Stimulated activated CD4-positive, alpha-beta T cell treated with anti-CD3 and anti-CD28 coated beads, TNF-alpha, amount 100 ng/mL, for 1 hour (primary cell): ENCODE measurements at regions not wholly inside any gene's neighbourhood (a gene's known extent, or its start where the extent isn't known, plus 50 kb on each side); places are given as distances from the start of the nearest gene placed in this dataset.
"Not testable (repeated sequence)": the region's sequence is repeated elsewhere in the genome, so short reads cannot be mapped to it uniquely, and the experiment has no call there.

Experiments used
- DNase-seq, 3 donors: peaks; one replicate each; pipeline ENCODE4 v3.0.0-alpha.2; 2020; ENCODE audit warnings: low read depth in 3 of 3, low spot score in 1 of 3

DNA sequence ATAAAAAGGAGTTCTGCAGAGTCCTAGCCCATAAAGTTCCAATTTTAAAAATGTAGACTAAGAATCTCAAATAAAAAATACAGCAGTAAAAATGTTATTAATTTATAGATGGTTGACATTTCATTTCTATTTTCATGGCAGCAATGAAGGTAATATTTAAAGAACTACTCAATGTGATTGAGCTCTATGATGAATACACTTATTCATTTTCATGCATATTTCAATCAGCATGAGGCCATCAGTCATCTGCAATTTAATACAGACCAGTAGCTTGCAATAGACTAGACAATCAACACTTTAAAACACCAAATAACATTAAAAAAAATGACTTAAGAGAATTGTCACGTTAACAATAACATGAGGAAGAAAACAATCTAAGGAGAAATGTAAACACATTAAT is 1295.8 kb upstream of the ALCAM start:
- no peak for DNase-seq

DNA sequence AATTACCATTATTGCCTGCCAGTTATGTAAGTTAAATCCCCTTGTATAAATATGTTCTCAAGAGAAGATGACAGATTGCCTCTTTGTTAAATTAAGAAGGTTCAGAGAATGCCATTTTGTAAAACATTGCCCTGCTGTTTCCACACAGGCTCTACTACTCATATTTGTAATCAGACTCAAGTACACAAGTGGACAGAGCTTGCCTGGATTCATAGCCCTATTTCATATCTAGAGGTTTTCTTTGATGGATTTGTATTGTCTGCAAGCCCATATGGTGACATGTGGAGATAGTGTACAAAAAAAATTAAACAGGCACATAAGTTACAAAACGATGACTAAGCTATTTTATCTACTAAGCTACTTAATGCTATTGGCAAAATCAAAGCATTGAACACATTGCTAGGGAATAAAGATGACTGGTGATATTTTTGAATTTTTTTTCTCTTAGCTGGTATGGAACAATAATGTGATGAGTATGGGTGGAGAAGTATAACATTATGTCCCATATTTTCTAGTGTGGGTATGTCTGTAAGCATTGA is 1286.6 kb upstream of the ALCAM start:
- no peak for DNase-seq

DNA sequence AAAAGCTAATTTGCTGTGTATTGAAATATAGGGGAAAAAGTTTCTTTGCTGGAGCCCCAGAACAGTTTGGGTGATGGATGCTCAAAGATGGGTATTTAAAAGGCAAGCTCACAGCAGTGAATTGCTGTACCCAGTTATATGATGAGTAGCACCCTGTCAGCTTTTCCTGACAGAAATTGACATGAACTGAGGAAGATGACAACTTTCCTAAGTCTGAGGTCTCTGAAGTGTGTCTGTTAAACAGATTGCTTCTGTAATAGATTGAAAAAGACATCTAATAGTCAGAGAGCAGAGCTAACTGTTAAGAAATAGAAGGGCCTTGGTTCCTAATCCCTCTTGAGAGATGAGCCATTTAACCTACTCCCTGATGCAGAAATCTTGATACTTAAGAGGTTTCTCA is 1278.0 kb upstream of the ALCAM start:
- DNase-seq: no peak

DNA sequence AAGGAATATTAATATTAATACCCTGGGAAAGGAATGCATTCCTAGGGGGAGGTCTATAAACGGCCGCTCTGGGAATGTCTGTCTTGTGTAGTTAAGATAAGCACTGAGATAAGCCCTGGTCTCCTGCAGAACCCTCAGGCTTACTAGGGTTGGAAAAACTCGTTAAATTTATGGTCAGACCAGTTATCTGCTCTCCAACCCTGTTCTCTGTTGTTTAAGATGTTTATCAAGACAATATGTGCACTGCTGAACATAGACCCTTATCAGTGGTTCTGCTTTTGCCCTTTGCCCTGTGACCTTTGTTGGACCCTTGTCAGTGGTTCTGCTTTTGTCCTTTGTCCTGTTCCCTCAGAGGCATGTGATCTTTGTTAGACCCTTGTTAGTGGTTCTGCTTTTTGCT is 1276.7 kb upstream of the ALCAM start:
- DNase-seq: not testable (repeated sequence)

DNA sequence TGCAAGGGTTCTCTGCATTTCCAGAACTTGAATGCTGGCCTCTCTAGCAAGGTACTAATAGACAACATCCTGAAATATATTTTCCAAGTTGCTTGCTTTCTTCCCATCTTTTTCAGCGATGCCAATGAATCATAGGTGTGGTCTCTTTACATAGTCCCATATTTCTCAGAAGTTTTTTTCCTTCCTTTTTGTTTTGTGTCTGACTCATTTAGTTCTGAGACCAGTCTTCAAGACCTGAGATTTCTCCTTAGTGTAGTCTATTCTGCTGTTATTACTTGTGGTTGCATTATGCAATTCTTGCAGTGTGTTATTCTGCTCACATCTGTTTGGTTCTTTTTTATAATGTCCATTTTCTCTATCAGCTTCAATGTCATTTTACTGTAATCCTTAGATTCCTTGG is 1265.0 kb upstream of the ALCAM start:
- no peak for DNase-seq

DNA sequence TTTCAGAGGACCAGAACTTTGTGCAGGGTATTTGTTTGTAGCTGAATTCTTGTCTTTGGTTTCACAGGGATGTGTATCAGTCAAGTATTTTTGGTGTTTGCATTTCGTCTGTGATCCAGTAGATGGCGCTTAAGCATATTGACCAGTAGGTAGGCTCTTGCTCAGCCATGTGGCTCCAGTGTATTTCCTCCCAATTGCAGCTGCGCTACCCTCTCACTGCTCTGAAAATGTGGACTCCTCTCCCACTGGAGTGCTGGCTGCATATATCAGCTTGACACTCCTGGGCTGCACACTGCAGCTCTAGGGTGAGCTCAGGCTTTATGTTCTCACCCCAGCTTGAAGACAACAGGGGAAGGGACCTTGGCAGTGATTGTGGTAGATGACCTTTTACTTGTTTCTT is 1264.3 kb upstream of the ALCAM start:
- DNase-seq: no peak

DNA sequence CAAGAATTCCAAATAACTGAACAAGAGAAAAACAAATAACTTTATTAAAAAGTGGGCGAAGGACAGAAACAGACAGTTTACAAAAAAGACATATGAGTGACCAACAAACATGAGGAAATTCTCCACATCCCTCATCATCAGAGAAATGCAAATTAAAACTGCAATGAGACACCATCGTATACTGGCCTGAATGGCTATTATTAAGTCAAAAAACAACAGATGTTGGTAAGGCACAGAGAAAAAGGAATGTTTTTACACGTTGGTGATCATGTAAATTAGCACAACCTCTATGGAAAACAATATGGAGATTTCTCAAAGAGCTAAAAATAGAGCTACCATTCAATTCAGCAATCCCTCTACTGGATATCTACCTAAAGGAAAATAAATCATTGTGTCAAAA is 1260.4 kb upstream of the ALCAM start:
- DNase-seq: no peak

DNA sequence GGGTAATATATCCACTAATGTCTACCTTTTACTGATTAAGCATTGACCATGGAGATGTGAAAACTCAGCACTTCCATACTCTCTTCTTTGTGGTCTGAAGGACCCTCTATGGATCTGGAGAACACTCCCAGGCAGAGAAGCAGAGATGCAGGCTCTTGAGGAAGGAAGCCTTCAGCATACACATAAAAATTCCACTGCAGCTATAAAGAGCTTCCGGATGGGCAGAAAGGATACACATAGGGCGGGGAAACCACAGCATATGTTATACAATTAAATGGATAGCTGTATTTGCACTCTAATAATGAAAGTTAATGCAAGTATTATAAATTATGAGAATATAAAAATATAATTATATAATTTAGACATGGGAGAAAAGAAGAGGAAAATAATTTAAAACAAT is 1258.2 kb upstream of the ALCAM start:
- no peak for DNase-seq

DNA sequence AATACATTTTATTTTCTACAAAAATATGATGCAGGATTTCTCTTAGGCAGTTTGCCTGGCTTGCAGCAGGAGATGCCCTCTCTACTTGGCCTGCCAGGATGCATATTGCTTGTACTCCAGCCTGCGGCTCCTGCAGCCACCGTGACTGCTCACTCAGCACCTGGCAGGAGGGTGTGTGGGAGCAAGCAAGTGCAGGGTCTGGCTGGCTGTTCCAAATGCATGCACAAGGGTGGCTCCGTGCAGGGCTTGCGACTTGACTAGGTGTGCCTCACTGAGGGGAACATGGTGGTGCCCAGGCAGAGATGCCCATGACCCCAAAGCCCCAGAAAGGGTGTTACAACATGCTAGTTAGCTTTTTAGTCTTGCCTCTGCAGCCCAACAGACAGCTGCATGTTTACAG is 1240.2 kb upstream of the ALCAM start:
- DNase-seq: no peak

DNA sequence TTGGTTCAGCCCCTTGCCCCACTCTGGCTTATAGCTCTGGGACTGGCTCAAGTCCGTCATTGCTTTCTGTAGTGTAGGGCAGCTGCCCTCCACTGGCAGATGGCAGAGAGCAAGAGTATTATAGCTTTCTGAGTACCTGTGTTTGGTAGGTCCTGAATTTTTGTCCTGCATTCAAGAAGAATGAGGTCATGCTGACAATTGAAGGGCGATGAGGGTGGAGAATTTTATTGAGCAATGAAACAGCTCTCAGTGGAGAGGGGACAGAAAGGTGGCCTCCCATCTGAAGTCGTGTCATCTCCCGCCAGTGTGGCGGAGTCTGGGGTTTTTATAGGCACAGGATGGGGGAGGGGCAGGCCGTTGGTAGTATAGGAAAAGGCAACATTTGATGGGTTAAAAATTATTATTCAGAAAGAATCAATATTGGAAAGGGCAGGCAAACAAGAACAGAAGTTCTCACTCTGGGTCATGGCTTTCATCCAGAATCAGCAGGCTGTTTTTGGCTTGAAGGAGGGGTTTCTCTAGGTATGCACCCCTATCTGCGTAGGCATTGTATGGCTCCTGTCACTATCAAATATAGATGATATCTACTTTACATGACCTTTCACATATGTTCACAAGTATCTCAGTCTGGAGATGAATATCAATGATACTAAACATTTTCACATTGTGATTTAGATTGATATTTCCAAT is 1239.7 kb upstream of the ALCAM start:
- DNase-seq: no peak

DNA sequence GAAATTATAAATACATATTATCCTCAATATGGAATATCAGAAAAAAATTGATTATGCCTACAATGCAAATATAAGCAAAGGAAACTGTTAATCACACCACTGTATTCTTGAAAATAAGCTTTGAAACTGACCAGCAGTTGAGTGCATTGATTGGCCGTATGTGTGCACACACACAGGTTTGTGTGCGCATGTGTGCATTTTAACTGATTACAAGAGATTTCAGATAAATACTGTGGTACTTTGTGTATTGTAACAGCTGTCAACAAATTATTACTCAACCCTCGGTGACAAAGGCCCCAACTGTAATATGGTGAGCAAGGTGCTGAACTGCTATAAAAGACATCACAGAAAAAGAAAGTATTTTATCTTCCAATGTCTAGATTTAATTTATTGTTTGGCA is 1238.9 kb upstream of the ALCAM start:
- DNase-seq: no peak

DNA sequence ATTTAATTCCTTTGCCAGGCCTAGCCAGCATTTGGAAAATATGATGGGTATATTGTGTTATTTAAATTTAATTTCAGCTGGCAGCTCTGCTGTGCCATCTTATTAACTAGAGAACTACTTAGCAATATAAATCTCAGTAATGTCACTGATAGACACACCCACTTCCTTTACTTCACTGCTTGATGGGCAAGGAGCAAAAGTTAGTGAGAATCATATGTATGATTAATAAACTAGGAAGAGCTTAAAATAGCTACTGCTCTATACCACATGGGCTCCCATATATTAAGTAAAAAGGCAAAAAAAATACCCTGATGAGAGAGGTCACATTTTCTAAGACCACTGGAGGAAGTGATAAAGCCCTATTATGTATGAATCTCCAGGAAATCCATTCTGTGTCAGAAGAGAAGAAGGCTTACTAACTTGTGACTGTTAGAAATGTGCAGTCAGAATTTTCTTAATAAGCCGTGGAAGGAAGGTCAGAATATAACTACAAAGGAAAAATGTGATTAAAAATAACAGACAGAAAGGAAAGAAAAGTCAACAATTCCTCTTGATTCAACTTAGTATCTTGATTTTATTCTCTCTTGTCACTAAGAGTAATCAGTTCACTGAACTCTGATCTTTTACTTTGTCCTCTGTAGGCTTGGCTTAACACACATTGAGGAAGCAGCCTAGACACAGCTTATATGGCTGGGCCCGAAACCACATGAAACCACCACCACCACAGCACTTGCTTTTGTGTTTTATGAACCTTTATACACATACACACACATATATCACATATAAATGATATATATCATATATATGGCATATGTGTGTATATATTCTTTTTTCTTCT is 1233.9 kb upstream of the ALCAM start:
- DNase-seq: no peak

DNA sequence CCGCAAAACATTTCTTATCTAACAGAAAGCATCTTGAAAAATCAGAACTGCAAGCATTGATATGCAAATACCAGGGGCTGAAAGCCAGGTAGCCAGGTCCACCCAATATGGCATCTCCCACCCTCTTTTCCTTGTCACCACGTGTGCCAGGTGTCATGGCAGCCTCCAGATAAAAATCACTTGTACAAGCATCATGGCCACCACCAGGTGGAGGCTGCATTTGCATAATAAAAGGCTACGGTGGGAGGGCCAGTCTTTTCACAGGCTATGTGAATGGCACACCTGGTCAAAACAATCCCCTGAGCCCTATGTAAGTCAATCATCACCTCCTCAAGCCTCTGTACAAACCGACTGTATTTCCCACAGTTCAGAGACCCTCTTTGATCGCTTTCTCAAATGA is 1233.1 kb upstream of the ALCAM start:
- DNase-seq: no peak

DNA sequence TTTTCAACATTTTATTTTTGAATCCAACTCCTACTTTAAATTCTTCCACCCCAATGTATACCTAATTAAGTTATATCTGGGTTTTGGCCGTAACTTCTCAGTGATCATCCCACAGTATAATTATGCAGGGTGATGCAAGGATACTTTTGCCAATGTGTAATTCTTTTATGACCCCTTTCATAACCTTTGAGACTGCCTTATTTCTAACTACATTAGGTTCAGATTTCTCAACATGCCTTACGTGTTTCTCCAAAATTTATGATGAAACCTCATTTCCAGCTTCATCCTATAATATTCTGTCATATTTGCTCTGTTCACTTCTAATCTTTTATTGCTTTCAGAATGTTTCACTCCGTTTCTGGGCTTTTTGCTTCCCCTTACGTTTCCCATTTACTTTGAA is 1229.6 kb upstream of the ALCAM start:
- DNase-seq: no peak

DNA sequence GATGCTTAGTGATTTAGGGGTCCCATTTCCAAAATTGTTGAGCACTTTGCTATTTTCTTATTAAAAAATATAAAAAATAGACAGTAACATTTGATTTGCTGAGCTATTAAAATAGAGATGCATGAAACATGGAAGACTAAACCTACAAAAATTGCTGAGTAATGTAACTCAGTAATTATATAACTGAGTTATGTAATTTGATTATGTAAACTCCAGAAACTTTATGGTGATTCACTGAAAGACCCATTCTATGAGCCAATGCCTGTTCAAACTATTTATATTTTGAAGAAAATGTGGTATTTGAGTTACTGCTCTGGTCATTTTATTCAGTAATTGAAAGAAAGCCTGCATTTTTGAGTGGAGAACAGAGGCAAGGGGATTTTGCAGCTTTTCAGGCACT is 1221.5 kb upstream of the ALCAM start:
- DNase-seq: no peak

DNA sequence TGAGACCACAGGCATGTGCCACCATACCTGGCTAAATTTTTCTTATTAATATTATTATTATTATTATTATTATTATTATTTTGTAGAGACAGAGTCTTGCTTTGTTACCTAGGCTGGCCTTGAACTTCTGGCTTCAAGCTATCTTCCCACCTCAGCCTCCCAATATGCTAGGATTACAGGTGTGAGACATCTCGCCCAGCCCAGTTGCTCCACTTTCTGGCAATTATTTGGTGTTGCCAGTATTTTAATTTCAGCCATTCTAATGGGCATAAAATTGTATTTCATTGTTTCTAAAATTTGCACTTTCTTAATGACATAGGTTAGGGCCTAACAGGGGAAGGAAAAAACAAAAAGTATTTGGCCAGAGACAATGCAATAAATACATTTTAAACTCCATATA is 1217.6 kb upstream of the ALCAM start:
- no peak for DNase-seq

DNA sequence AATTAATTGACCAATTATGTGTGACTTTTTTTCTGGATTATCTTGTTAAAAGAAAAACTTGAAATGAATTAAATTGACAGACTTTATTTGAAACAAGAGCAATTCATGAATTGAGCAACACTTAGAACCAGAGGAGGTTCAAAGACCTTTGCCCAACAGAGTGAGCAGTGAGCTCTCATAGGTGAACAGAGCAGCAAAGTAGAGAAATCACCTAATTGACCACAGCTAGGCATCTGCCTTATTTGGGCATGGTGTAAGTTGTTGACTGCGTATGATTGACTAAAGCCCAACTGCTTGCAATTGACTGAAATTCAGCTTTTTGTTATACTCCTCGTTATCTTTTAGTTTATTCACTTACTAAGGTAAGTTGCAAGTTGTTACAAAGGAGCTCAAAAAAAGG is 1216.0 kb upstream of the ALCAM start:
- no peak for DNase-seq

DNA sequence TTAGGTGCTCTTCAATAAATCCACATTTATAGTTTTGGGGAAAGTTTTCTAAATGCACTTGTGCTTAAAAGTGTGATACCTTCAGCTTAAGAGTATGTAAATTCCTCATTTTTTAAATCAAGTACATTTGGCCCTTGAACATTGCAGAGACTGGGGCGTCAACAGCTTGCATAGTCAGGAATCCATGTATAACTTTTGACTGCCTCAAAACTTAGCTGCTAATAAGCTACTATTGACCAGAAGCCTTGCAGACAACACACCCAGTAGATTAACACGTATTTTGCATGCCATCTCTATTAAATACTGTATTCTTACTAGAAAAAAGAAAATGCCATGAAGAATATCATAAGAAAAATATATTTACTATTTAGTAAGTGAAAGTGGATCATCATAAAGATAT is 1211.8 kb upstream of the ALCAM start:
- no peak for DNase-seq

DNA sequence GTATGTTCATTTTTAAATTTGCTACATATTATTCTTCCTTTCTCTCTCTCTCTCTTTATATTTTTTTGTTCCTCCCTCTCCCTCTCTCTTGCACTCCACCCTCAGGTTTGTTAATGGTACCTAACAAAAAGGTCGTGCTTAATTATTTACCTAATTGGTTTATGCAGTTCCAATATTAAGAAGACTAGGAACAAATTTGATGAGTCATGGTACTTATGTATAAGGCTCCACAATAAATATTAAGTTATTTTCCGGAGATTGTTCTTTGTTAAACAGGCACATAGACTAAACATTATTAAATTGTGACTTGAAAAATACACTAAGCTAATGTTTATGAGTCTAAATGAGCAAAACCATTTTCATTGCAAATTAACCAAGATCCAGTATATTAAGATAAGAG is 1200.8 kb upstream of the ALCAM start:
- no peak for DNase-seq

DNA sequence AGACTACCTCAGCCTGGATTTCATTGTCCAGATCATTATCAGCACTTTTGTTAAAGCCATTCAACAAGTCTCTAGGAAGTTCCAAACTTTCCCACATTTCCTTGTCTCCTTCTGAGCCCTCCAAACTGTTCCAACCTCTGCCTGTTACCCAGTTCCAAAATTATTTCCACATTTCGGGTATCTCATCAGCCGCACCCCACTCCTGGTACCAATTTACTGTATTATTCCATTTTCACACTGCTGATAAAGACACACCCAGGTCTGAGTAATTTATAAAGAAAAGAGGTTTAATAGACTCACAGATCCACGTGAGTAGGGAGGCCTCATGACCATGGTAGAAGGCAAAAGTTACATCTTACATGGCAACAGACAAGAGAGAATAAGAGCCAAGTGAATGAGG is 1198.3 kb upstream of the ALCAM start:
- no peak for DNase-seq

DNA sequence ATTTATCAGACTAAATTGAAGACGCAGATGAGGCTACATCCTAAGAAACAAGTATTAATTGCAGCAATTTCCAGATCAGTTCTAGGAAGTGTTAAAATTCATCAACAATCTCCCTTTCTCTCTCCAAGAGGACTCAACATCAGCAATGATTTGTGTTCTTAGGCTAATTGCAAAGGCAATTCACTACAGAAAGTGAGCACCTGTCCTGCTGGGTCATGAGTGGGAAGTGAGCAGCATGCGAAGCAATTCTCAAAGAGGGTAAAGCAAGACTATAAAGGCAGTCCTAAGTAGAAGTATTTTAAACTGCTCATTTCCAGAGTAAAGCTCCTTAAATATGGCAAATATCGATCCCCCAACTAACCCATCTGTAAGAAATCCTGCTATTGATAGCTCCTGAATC is 1191.0 kb upstream of the ALCAM start:
- no peak for DNase-seq

DNA sequence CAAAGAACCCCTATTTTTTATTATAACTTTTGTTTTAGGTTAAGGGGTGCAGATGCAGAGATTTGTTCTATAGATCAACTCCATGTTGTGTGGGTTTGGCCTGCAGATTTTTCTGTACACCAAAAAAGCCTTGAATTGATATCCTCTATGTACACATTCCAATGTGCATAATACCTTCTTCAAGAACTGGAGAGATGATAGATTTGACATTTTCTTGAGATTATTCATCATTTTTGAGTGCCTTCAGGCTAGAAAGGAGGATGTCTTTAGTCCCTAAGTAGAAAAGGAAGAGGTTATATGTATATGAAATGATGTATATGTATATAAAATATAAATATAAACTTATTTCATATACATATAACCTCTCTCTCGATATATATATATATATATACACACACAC is 1190.0 kb upstream of the ALCAM start:
- no peak for DNase-seq

DNA sequence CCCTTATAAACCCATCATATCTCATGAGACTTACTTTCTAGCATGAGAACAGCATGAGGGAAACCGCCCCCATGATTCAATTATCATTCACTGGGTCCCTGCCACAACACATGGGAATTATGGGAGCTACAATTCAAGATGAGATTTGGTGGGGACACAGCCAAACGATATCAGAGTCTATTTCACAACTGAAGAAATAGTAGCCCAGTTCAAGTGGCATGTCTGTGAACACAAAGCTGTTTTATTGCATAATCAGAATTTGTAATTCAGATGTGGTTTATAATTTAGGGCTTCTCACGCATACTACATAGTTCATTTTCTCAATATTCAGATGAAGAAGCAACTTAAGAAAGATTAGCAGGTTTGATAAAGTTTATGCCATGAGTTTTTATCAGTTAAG is 1188.0 kb upstream of the ALCAM start:
- DNase-seq: no peak
